Mucosa of descending colon (tissue), 3 donors: ENCODE measurements at regions not wholly inside any gene's neighbourhood (a gene's known extent, or its start where the extent isn't known, plus 50 kb on each side); places are given as distances from the start of the nearest gene placed in this dataset.

Experiments
- ATAC-seq: fragments of 200-7000 bp; cut with Tn5 transposase; one replicate; pipeline ENCODE4 v1.9.1; 2020; ENCODE audit warnings: mild to moderate bottlenecking, moderate library complexity
- DNase-seq, 3 donors: peaks; one replicate each; pipeline ENCODE4 v3.0.0-alpha.2; 2020
- H3K36me3 ChIP-seq: fragments of 200-600 bp; one replicate; pipeline ENCODE4 v1.8.0; 2021; ENCODE audit warnings: low read depth, mild to moderate bottlenecking
- H3K4me1 ChIP-seq: fragments of 200-600 bp; one replicate; pipeline ENCODE4 v1.8.0; 2021; ENCODE audit warnings: low read depth, mild to moderate bottlenecking
- H3K4me3 ChIP-seq: fragments of 200-600 bp; one replicate; pipeline ENCODE4 v1.8.0; 2021; ENCODE audit warnings: mild to moderate bottlenecking
- H3K9me3 ChIP-seq: fragments of 200-600 bp; one replicate; pipeline ENCODE4 v1.8.0; 2021; ENCODE audit warnings: mild to moderate bottlenecking
- CTCF ChIP-seq: fragments of 200-600 bp; IDR thresholded peaks from one replicate; pipeline ENCODE4 v1.8.0; 2022; ENCODE audit warnings: antibody characterized with exemption, mild to moderate bottlenecking
- intact Hi-C, 2 donors: fragments of 100-400 bp; cut with DNase I in 1 of 2; cut with micrococcal nuclease in 1 of 2; formaldehyde crosslinking; loops; one replicate each; pipeline versions ENCODE4 v1.11.0 to v1.11.1; 2022; cut with DNase I, micrococcal nuclease
- donor health status: DM: no; HTN: no; CAD: no; lungs with moderate emphysema.
- donor health status: DM: no; HTN: no; CAD: no.
- donor health status: DM: no; HTN: yes; CAD: no.

- Histone ChIP-seq H3K4me1 (peaks cover 6% of the 10 kb centered on the region), H3K36me3 (no peaks in the 10 kb centered on the region), H3K4me3 (no peak overlapping the region), H3K9me3 (no peaks in the 10 kb centered on the region)
- ATAC-seq (no peak), DNase-seq (no peak)
- intact Hi-C loops: no loop called here
- no peak for TF ChIP-seq CTCF
These were observed 95.2 kb upstream of the NCK2 start for GRCh38 chr2:105649534-105649933.

GRCh38 chr2:105647731-105648130, 97.0 kb upstream of the NCK2 start:
- no peaks in the 10 kb centered on the region for H3K9me3 ChIP-seq
- H3K4me1 ChIP-seq: peaks cover 6% of the 10 kb centered on the region
- no peak for ATAC-seq
- H3K36me3 ChIP-seq: no peaks in the 10 kb centered on the region
- no peak for TF ChIP-seq CTCF
- intact Hi-C loops: no loop called here
- no peak for DNase-seq
- H3K4me3 ChIP-seq: no peak overlapping the region

- intact Hi-C loops: no loop called here
- no peaks in the 10 kb centered on the region for H3K36me3 ChIP-seq
- ATAC-seq (no peak), DNase-seq (no peak)
- H3K9me3 ChIP-seq: no peaks in the 10 kb centered on the region
- TF ChIP-seq CTCF: no peak
- no peak overlapping the region for H3K4me3 ChIP-seq
- no peaks in the 10 kb centered on the region for H3K4me1 ChIP-seq
These were observed 98.0 kb upstream of the NCK2 start for GRCh38 chr2:105646774-105647076.

- H3K36me3 ChIP-seq: no peaks in the 10 kb centered on the region
- DNase-seq (no peak), ATAC-seq (no peak)
- intact Hi-C loops: no loop called here
- TF ChIP-seq CTCF: no peak
- no peak overlapping the region for H3K4me3 ChIP-seq
- no peaks in the 10 kb centered on the region for H3K4me1 ChIP-seq
- no peaks in the 10 kb centered on the region for H3K9me3 ChIP-seq
These were observed 98.6 kb upstream of the NCK2 start for GRCh38 chr2:105645938-105646773.

- TF ChIP-seq CTCF: no peak
- no peaks in the 10 kb centered on the region for H3K9me3 ChIP-seq
- DNase-seq: no peak
- H3K4me1 ChIP-seq: no peaks in the 10 kb centered on the region
- no peaks in the 10 kb centered on the region for H3K36me3 ChIP-seq
- intact Hi-C loops: no loop called here
- ATAC-seq: no peak
- H3K4me3 ChIP-seq: no peak overlapping the region
These were observed 99.4 kb upstream of the NCK2 start for GRCh38 chr2:105645031-105645937.
